A549 (cell line): ENCODE measurements at regions not wholly inside any gene's neighbourhood (a gene's known extent, or its start where the extent isn't known, plus 50 kb on each side); places are given as distances from the start of the nearest gene placed in this dataset.

Experiments used
- ATAC-seq, 2 experiments: fragments of 200-7000 bp in 1 of 2; fragments of >200 bp in 1 of 2; cut with Nextera tagmentation in 1 of 2; cut with Tn5 transposase in 1 of 2; 3 replicates each; pipeline versions ENCODE4 v1.8.0 to v1.9.1; 2018 to 2020; ENCODE audit warnings: mild to moderate bottlenecking in 1 of 2, moderate library complexity in 1 of 2
- CTCF ChIA-PET: fragments of 300-600 bp; sonication (Branson Sonifier 250); formaldehyde crosslinking; extraction: SDS; loops from one replicate; lab custom pipeline; 2021; ENCODE audit warnings: antibody characterized with exemption, inconsistent platforms; lab: Yijun Ruan, JAX
- POLR2A ChIA-PET: fragments of 350-600 bp; formaldehyde crosslinking; extraction: SDS; loops from one replicate; lab custom pipeline; 2021; ENCODE audit warnings: antibody characterized with exemption, inconsistent platforms; lab: Yijun Ruan, JAX
- DNase-seq, 2 experiments: peaks; one replicate each; pipeline versions ENCODE4 v3.0.0 to v3.0.0-alpha.2; 2011 to 2016; ENCODE audit warnings: low read depth in 1 of 2, low spot score in 1 of 2
- FAIRE-seq: peaks from 2 replicates; lab custom pipeline; 2011; peaks lifted over from hg19 to GRCh38; lab: Jason Lieb, UNC
- H3K27ac ChIP-seq, 2 experiments: fragments of >200 bp; sonication (Bioruptor Twin); formaldehyde crosslinking; 3 replicates each; pipeline ENCODE4 v1.5.1; 2016 to 2017
- H3K4me1 ChIP-seq: fragments of >200 bp; sonication (Bioruptor Twin); formaldehyde crosslinking; 3 replicates; pipeline ENCODE4 v1.6.1; 2016
- H3K4me2 ChIP-seq: fragments of >200 bp; sonication (Bioruptor Twin); formaldehyde crosslinking; 3 replicates; pipeline ENCODE4 v1.6.1; 2016
- H3K4me3 ChIP-seq: fragments of >200 bp; sonication (Bioruptor Twin); formaldehyde crosslinking; 3 replicates; pipeline ENCODE4 v1.5.1; 2016
- H3K9me3 ChIP-seq: fragments of >200 bp; sonication (Bioruptor Twin); formaldehyde crosslinking; 3 replicates; pipeline ENCODE4 v1.6.1; 2016
- BHLHE40 ChIP-seq: IDR thresholded peaks from 2 replicates; pipeline ENCODE4 v1.6.1; 2012; ENCODE audit warnings: low read depth, low read length, inconsistent platforms
- CBX2 ChIP-seq: fragments of 200-600 bp; sonication (generic); IDR thresholded peaks from 2 replicates; pipeline ENCODE4 v1.6.1; 2016; ENCODE audit warnings: low read depth, mild to moderate bottlenecking, borderline replicate concordance
- EHMT2 ChIP-seq: fragments of 200-600 bp; sonication (generic); IDR thresholded peaks from 2 replicates; pipeline ENCODE4 v1.6.1; 2016; ENCODE audit warnings: antibody characterized with exemption, low read depth, mild to moderate bottlenecking, moderate library complexity
- FOSB ChIP-seq: fragments of 250-450 bp; sonication (Bioruptor Pico); IDR thresholded peaks from 2 replicates; pipeline ENCODE4 v1.5.0; 2020; ENCODE audit warnings: mild to moderate bottlenecking, moderate library complexity
- FOSL2 ChIP-seq, 2 experiments: fragments of 450-650 bp in 1 of 2; fragments of >200 bp in 1 of 2; sonication (Bioruptor Twin) in 1 of 2; formaldehyde crosslinking; IDR thresholded peaks; 2 replicates each; pipeline versions ENCODE4 v1.5.0 to v1.6.1; 2016 to 2020; ENCODE audit warnings: mild to moderate bottlenecking in 1 of 2, moderate library complexity in 1 of 2
- HDAC2 ChIP-seq: fragments of 200-600 bp; sonication (generic); IDR thresholded peaks from 2 replicates; pipeline ENCODE4 v1.6.1; 2016
- HOXA7 ChIP-seq: fragments of 250-450 bp; sonication (Bioruptor Pico); IDR thresholded peaks from 2 replicates; pipeline ENCODE4 v1.5.0; 2020; ENCODE audit warnings: mild to moderate bottlenecking, moderate library complexity
- HOXB13 ChIP-seq: fragments of 250-450 bp; sonication (Bioruptor Pico); IDR thresholded peaks from 2 replicates; pipeline ENCODE4 v1.5.0; 2020; ENCODE audit warnings: low read depth, mild to moderate bottlenecking, moderate library complexity
- MAFK ChIP-seq: fragments of 450-650 bp; IDR thresholded peaks from 2 replicates; pipeline ENCODE4 v1.6.1; 2014; ENCODE audit not compliant: partially characterized antibody
- MYC ChIP-seq: IDR thresholded peaks from 2 replicates; pipeline ENCODE4 v1.6.1; 2012; ENCODE audit warnings: mild to moderate bottlenecking, inconsistent platforms, low read length, improper control_type of control experiment, borderline replicate concordance
- NR3C1 ChIP-seq: fragments of >200 bp; sonication (Bioruptor Twin); formaldehyde crosslinking; IDR thresholded peaks from 3 replicates; pipeline ENCODE4 v1.6.1; 2017
- PHF8 ChIP-seq: fragments of 200-600 bp; sonication (generic); IDR thresholded peaks from 2 replicates; pipeline ENCODE4 v1.6.1; 2016; ENCODE audit warnings: low read depth, mild to moderate bottlenecking, antibody characterized with exemption, moderate library complexity, borderline replicate concordance
- RARB ChIP-seq: fragments of 250-450 bp; sonication (Bioruptor Pico); IDR thresholded peaks from 2 replicates; pipeline ENCODE4 v1.8.0; 2021; ENCODE audit warnings: mild to moderate bottlenecking, moderate library complexity
- RCOR1 ChIP-seq: fragments of 150-350 bp; IDR thresholded peaks from 2 replicates; pipeline ENCODE4 v1.6.1; 2014; ENCODE audit warnings: antibody characterized with exemption, low read length, low read depth
- RNF2 ChIP-seq: fragments of 200-600 bp; sonication (generic); IDR thresholded peaks from 2 replicates; pipeline ENCODE4 v1.6.1; 2016; ENCODE audit warnings: low read depth, mild to moderate bottlenecking, antibody characterized with exemption, moderate library complexity, borderline replicate concordance
- SMC3 ChIP-seq: fragments of >200 bp; sonication (Bioruptor Twin); formaldehyde crosslinking; IDR thresholded peaks from 3 replicates; pipeline ENCODE4 v1.6.1; 2018; ENCODE audit warnings: inconsistent platforms
- TFCP2L1 ChIP-seq: fragments of 250-450 bp; sonication (Bioruptor Pico); IDR thresholded peaks from 2 replicates; pipeline ENCODE4 v1.5.0; 2021; ENCODE audit warnings: mild to moderate bottlenecking
- ZC3H11A ChIP-seq: fragments of 450-650 bp; IDR thresholded peaks from 2 replicates; pipeline ENCODE4 v1.6.1; 2014; ENCODE audit warnings: antibody characterized with exemption, mild to moderate bottlenecking
- WGBS: methylation state at CpG from one replicate; pipeline ENCODE4 v1.1.6; 2017; ENCODE audit errors: missing lambda C conversion rate; 5-methylcytosine and 5-hydroxymethylcytosine counted together
- TF ChIP-seq, protein P1 (sequence below): fragments of >200 bp; sonication (Bioruptor Twin); formaldehyde crosslinking; IDR thresholded peaks from 2 replicates; pipeline ENCODE4 v1.6.1; 2016
- TF ChIP-seq, protein P2 (sequence below): IDR thresholded peaks from 2 replicates; pipeline ENCODE4 v1.6.1; 2012
- TF ChIP-seq, protein P3 (sequence below): fragments of 450-650 bp; IDR thresholded peaks from 2 replicates; pipeline ENCODE4 v1.6.1; 2014; ENCODE audit warnings: antibody characterized with exemption
- TF ChIP-seq, protein P4 (sequence below): fragments of >200 bp; sonication (Bioruptor Twin); formaldehyde crosslinking; IDR thresholded peaks from 3 replicates; pipeline ENCODE4 v1.6.1; 2016

DNA sequence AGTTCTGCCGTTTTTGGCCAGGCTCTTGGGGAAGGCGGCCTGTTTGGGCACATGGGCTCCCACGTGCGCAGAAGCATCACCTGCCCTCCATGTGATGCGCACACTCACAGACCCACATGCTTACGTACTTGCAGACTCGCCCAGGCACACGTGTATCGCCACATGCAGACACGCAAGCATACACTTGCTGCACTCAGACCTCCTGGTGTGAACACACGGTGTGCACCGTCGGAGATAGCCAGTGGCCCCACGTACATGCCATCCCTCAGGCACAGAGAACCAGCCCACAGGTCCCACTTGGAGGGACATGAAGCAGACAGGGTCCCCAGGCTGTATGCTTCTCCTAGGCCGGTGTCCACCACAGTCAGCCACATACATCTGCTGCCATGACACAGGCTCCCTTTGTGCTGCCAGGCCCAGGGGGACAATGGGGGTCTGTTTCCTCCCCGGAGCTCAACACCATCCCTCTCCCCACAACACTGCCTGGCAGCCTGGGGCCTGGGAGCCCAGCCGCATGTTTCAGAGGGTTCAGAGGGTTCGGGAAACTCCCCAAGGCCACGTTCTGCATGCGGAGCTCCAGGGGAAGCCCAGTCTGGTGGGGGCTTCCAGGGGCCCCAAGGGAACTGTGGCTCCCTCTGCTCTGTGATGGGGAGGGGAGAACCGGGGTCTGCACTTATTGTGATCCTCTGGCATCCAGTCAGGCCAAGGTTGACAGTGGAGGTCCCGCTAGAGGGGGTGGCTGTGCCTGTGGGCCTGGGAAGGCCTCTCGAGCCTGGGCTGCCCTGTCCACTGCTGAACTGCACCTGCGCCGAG, 208.1 kb upstream of the HAAO start:
- CTCF ChIA-PET = interaction anchor here (0.6 to 2.3 kb wide), 4 partner anchors 54 to 228 kb away, joined by 3 to 11 read pairs (median 4); no protein-coding TSS in a partner anchor

DNA sequence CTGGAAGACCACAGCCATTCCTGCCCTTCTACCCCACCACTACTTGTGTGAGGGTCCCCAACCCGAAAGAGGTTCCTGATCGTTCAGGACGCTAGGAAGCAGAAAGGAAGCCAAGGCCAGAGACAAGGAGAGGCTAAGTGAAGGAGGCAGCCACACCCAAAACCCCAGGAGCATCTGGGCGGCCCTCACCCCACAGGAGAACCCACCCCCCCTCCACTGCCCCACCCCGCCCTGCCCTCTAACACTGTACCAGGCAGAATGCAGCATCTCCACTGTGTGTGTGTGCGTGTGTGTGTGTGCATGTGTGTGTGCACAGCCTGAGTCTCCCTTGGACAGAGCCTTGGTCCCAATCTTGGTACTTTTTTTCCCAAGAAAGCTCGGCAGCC, 207.5 kb upstream of the HAAO start:
- DNase-seq = peak in 1 of 2 experiments; percentile 55
- FAIRE-seq = no peak
- POLR2A ChIA-PET = no interaction called here
- TF ChIP-seq EHMT2 (no peak), FOSL2 (IDR thresholded peaks at IDR 0.05) (no peak), FOSL2 (CRISPR knock-in tag; IDR thresholded peaks at IDR 0.05) (no peak), FOSB (CRISPR knock-in tag) (no peak), TFCP2L1 (CRISPR knock-in tag) (no peak), SMC3 (no peak), ZC3H11A (no peak), NR3C1 (no peak), HOXB13 (CRISPR knock-in tag) (no peak), CBX2 (no peak), HOXA7 (CRISPR knock-in tag) (no peak), MYC (no peak), RCOR1 (no peak), PHF8 (no peak)
- TF ChIP-seq, protein P1, sequence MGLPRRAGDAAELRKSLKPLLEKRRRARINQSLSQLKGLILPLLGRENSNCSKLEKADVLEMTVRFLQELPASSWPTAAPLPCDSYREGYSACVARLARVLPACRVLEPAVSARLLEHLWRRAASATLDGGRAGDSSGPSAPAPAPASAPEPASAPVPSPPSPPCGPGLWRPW = no peak
- TF ChIP-seq, protein P2, sequence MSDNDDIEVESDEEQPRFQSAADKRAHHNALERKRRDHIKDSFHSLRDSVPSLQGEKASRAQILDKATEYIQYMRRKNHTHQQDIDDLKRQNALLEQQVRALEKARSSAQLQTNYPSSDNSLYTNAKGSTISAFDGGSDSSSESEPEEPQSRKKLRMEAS = no peak
- TF ChIP-seq, all 56 proteins: peak for 0
- CTCF ChIA-PET = interaction anchor here (0.6 to 2.3 kb wide), 5 partner anchors 53 to 229 kb away, joined by 3 to 11 read pairs (median 5); no protein-coding TSS in a partner anchor
- no peak overlapping the region for H3K4me3 ChIP-seq
- peak overlapping the region; percentile 32 to 60; a peak in 5 of 6 replicates for H3K27ac ChIP-seq
- peak in 1 of 2 experiments; percentile 60; a peak in 3 of 6 replicates for ATAC-seq
- 64% methylated on average over 7 of the region's 7 CpGs for WGBS
- peak overlapping the region; percentile 29; the same call in 1 of the 3 replicates for H3K4me2 ChIP-seq
- H3K9me3 ChIP-seq = peaks cover 3% of the 10 kb centered on the region; the same call in 1 of the 3 replicates
- peaks cover 12% of the 10 kb centered on the region for H3K4me1 ChIP-seq

More for the DNA sequence above, 208.1 kb upstream of the HAAO start:
- peak; percentile 15 to 30; a peak in 2 of 6 replicates for ATAC-seq
- FAIRE-seq = no peak
- Histone ChIP-seq H3K4me2 (no peak overlapping the region), H3K4me1 (peaks cover 18% of the 10 kb centered on the region), H3K9me3 (peaks cover 3% of the 10 kb centered on the region; the same call in 1 of the 3 replicates), H3K27ac (peak overlapping the region in 1 of 2 experiments; percentile 60; a peak in 3 of 6 replicates), H3K4me3 (no peak overlapping the region)
- POLR2A ChIA-PET = no interaction called here
- DNase-seq = no peak
- TF ChIP-seq TFCP2L1 (CRISPR knock-in tag) (no peak), RARB (no peak), RNF2 (no peak), HDAC2 (no peak), PHF8 (no peak), BHLHE40 (no peak), MAFK (no peak)
- TF ChIP-seq, protein P3, sequence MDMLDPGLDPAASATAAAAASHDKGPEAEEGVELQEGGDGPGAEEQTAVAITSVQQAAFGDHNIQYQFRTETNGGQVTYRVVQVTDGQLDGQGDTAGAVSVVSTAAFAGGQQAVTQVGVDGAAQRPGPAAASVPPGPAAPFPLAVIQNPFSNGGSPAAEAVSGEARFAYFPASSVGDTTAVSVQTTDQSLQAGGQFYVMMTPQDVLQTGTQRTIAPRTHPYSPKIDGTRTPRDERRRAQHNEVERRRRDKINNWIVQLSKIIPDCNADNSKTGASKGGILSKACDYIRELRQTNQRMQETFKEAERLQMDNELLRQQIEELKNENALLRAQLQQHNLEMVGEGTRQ = no peak
- TF ChIP-seq, protein P4, sequence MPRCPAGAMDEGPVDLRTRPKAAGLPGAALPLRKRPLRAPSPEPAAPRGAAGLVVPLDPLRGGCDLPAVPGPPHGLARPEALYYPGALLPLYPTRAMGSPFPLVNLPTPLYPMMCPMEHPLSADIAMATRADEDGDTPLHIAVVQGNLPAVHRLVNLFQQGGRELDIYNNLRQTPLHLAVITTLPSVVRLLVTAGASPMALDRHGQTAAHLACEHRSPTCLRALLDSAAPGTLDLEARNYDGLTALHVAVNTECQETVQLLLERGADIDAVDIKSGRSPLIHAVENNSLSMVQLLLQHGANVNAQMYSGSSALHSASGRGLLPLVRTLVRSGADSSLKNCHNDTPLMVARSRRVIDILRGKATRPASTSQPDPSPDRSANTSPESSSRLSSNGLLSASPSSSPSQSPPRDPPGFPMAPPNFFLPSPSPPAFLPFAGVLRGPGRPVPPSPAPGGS = no peak
- WGBS = 87% methylated on average over 24 of the region's 25 CpGs
